Sigmoid colon (tissue), 6 donors: ENCODE measurements at regions not wholly inside any gene's neighbourhood (a gene's known extent, or its start where the extent isn't known, plus 50 kb on each side); places are given as distances from the start of the nearest gene placed in this dataset.

Experiments
- DNase-seq: peaks from one replicate; pipeline ENCODE4 v3.0.0-alpha.2; 2019
- H3K27ac ChIP-seq, 4 donors: fragments of 200-600 bp; sonication (generic); one replicate each; pipeline ENCODE4 v1.5.1; 2016 to 2019; ENCODE audit warnings: mild to moderate bottlenecking in 1 of 4
- H3K27me3 ChIP-seq, 3 donors: fragments of 200-600 bp; sonication (generic); one replicate each; pipeline ENCODE4 v1.5.1; 2019; ENCODE audit warnings: mild to moderate bottlenecking in 1 of 3
- H3K36me3 ChIP-seq, 4 donors: fragments of 200-600 bp; sonication (generic); one replicate each; pipeline ENCODE4 v1.5.1; 2016 to 2019
- H3K4me1 ChIP-seq, 4 donors: fragments of 200-600 bp; sonication (generic); one replicate each; pipeline ENCODE4 v1.5.1; 2017 to 2019
- H3K4me3 ChIP-seq, 4 donors: fragments of 200-600 bp; sonication (generic); one replicate each; pipeline ENCODE4 v1.5.1; 2017 to 2019; ENCODE audit warnings: mild to moderate bottlenecking in 2 of 4, moderate library complexity in 1 of 4
- H3K9me3 ChIP-seq, 4 donors: fragments of 200-600 bp in 3 of 4; sonication (generic) in 3 of 4; one replicate each; pipeline versions ENCODE4 v1.5.1 to v1.6.1; 2013 to 2019
- CTCF ChIP-seq, 4 experiments: fragments of 450-650 bp in 3 of 4; fragments of 200-600 bp in 1 of 4; IDR thresholded peaks; one replicate each; pipeline ENCODE4 v1.5.1; 2016 to 2019; ENCODE audit warnings: antibody characterized with exemption in 4 of 4, mild to moderate bottlenecking in 3 of 4, moderate library complexity in 2 of 4
- EP300 ChIP-seq, 4 donors: sonication (generic); formaldehyde crosslinking; IDR thresholded peaks; one replicate each; pipeline ENCODE4 v1.6.1; 2017; ENCODE audit warnings: antibody characterized with exemption in 4 of 4
- POLR2A ChIP-seq, 2 donors: fragments of 450-650 bp; IDR thresholded peaks; one replicate each; pipeline ENCODE4 v1.6.1; 2016; ENCODE audit warnings: antibody characterized with exemption in 2 of 2, mild to moderate bottlenecking in 2 of 2, moderate library complexity in 2 of 2
- POLR2AphosphoS5 ChIP-seq, 4 donors: sonication (generic); formaldehyde crosslinking; IDR thresholded peaks; one replicate each; pipeline ENCODE4 v1.6.1; 2017; ENCODE audit warnings: antibody characterized with exemption in 4 of 4
- WGBS, 2 donors: extraction: QIAGEN DNeasy Blood & Tissue Kit; methylation state at CpG; one replicate each; pipeline ENCODE4 v1.1.7; 2013; 5-methylcytosine and 5-hydroxymethylcytosine counted together
- intact Hi-C: fragments of 100-400 bp; cut with DNase I; formaldehyde crosslinking; loops from one replicate; pipeline ENCODE4 v1.15.1; 2023
- donor health status: healthy with polysubstance abuse.
- donor health status: healthy.

DNA sequence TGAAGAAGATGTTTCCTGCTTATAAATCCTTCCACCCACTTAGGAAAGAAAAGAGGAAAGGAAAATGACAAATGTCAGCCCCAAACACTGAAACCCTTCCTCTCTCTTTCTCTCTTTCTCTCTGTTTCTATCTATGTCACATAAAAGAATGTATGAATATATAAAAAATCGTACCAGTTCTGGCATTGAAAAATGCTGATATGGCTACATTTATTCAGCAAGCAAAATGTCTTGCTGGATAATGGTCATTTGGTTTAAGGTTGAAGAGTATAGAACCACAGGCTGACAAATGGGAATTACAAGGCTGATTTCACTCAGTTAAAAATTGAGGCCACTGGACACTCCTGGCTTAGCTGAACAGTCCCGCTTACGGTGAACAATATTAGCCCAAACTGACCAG is 335.9 kb downstream of the PARP8 start:
- WGBS, 2 donors = 89% methylated on average over 3 of the region's 3 CpGs
- intact Hi-C loops = no loop called here
- Histone ChIP-seq H3K4me1 (no peaks in the 10 kb centered on the region), H3K9me3 (no peaks in the 10 kb centered on the region), H3K27ac (no peak overlapping the region), H3K36me3 (no peaks in the 10 kb centered on the region), H3K4me3 (no peak overlapping the region), H3K27me3 (no peaks in the 10 kb centered on the region)
- DNase-seq = no peak
- TF ChIP-seq CTCF (IDR thresholded peaks at IDR 0.05) = no peak
- no peak for TF ChIP-seq POLR2A (IDR thresholded peaks at IDR 0.05)
- TF ChIP-seq EP300 (IDR thresholded peaks at IDR 0.05) = no peak
- no peak for TF ChIP-seq POLR2AphosphoS5 (IDR thresholded peaks at IDR 0.05)

DNA sequence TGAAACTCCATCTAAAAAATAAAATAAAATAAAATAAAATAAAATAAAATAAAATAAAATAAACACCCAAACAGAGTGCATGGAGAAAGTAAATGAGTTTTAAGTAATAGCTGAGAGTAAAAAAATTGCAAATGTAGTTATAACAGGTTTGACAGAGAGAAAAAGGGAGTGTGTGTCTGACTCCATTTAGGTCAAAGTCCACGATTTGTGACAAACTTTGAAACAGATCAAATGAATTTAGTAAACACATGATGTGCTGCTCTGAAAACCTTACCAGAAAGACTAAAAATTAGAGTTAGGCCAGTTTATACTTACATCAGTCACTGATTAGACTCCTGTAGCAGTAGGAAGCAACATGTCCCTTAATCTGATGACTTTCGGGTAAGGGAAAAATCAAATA is 346.6 kb downstream of the PARP8 start:
- no peak for TF ChIP-seq CTCF (IDR thresholded peaks at IDR 0.05)
- TF ChIP-seq POLR2A (IDR thresholded peaks at IDR 0.05) = no peak
- TF ChIP-seq POLR2AphosphoS5 (IDR thresholded peaks at IDR 0.05) = no peak
- TF ChIP-seq EP300 (IDR thresholded peaks at IDR 0.05) = no peak
- H3K4me1 ChIP-seq = no peaks in the 10 kb centered on the region
- no peak overlapping the region for H3K4me3 ChIP-seq
- no peak for DNase-seq
- H3K27ac ChIP-seq = no peak overlapping the region
- H3K9me3 ChIP-seq = no peaks in the 10 kb centered on the region
- 56 to 82% methylated on average over 2 of the region's 2 CpGs for WGBS, 2 donors
- no peaks in the 10 kb centered on the region for H3K27me3 ChIP-seq
- no peaks in the 10 kb centered on the region for H3K36me3 ChIP-seq
- intact Hi-C loops = no loop called here

- 93 to 97% methylated on average over 2 of the region's 2 CpGs for whole genome bisulfite sequencing, 2 donors
- H3K4me1 ChIP-seq = no peaks in the 10 kb centered on the region
- no peak overlapping the region for H3K4me3 ChIP-seq
Observed at GRCh38 chr5:51018423-51018822, 352.0 kb downstream of the PARP8 start.

GRCh38 chr5:51024263-51024662 is 357.8 kb downstream of the PARP8 start:
- no peaks in the 10 kb centered on the region for H3K9me3 ChIP-seq
- no peaks in the 10 kb centered on the region for H3K27me3 ChIP-seq
- TF ChIP-seq EP300 (IDR thresholded peaks at IDR 0.05) (no peak), CTCF (IDR thresholded peaks at IDR 0.05) (no peak), POLR2A (IDR thresholded peaks at IDR 0.05) (no peak), POLR2AphosphoS5 (IDR thresholded peaks at IDR 0.05) (no peak)
- no peaks in the 10 kb centered on the region for H3K4me1 ChIP-seq
- intact Hi-C loops = no loop called here
- no peak for DNase-seq
- H3K4me3 ChIP-seq = no peak overlapping the region
- no peak overlapping the region for H3K27ac ChIP-seq
- no peaks in the 10 kb centered on the region for H3K36me3 ChIP-seq

More at GRCh38 chr5:51018423-51018822, 352.0 kb downstream of the PARP8 start:
- intact Hi-C loops = no loop called here
- DNase-seq = no peak
- Histone ChIP-seq H3K27me3 (no peaks in the 10 kb centered on the region), H3K9me3 (no peaks in the 10 kb centered on the region), H3K27ac (no peak overlapping the region), H3K36me3 (no peaks in the 10 kb centered on the region)
- TF ChIP-seq POLR2A (IDR thresholded peaks at IDR 0.05) (no peak), POLR2AphosphoS5 (IDR thresholded peaks at IDR 0.05) (no peak), EP300 (IDR thresholded peaks at IDR 0.05) (no peak), CTCF (IDR thresholded peaks at IDR 0.05) (no peak)

DNA sequence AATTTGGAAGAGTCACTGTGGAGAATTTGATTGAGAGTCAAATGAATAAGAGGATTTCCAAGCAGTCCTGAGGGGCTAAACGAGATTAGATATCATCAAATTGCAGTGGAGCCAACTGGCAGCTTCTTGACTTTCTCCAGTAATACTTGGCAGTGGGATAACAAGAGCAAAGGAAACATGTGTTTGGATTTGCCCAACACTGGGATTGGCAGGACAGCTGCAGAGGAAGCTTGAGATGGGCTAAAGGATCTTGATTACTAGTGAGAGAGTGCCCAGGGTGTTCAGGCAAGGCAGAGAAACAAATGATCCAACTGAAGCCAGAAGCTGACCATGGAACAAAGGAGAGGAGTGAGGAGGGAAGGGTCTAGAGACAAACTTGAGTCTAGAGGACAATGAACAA is 356.0 kb upstream of the ISL1 start:
- no peaks in the 10 kb centered on the region for H3K36me3 ChIP-seq
- no peak for DNase-seq
- no peaks in the 10 kb centered on the region for H3K4me1 ChIP-seq
- 25 to 43% methylated on average over 1 of the region's 1 CpG for WGBS, 2 donors
- no peak overlapping the region for H3K27ac ChIP-seq
- TF ChIP-seq CTCF (IDR thresholded peaks at IDR 0.05) (no peak), EP300 (IDR thresholded peaks at IDR 0.05) (no peak), POLR2AphosphoS5 (IDR thresholded peaks at IDR 0.05) (no peak), POLR2A (IDR thresholded peaks at IDR 0.05) (no peak)
- no peak overlapping the region for H3K4me3 ChIP-seq
- no peaks in the 10 kb centered on the region for H3K9me3 ChIP-seq
- no peaks in the 10 kb centered on the region for H3K27me3 ChIP-seq
- intact Hi-C loops = no loop called here
